H9 (cell line): ENCODE measurements at regions not wholly inside any gene's neighbourhood (a gene's known extent, or its start where the extent isn't known, plus 50 kb on each side); places are given as distances from the start of the nearest gene placed in this dataset.

ENCODE experiments used
- DNase-seq: peaks from one replicate; pipeline ENCODE4 v3.0.0-alpha.2; 2017
- H2AFZ ChIP-seq: one replicate; pipeline ENCODE4 v1.6.1; 2013; ENCODE audit warnings: mild to moderate bottlenecking, low read length, control low read depth, moderate library complexity
- H2AK5ac ChIP-seq: 2 replicates; pipeline ENCODE4 v1.6.1; 2013; ENCODE audit warnings: low read length, control low read depth, mixed read lengths; ENCODE audit not compliant: insufficient read length
- H2BK120ac ChIP-seq: one replicate; pipeline ENCODE4 v1.6.1; 2013; ENCODE audit warnings: low read depth, mild to moderate bottlenecking, low read length, control low read depth, inconsistent platforms; ENCODE audit not compliant: poor library complexity, severe bottlenecking
- H2BK12ac ChIP-seq: 2 replicates; pipeline ENCODE4 v1.6.1; 2013; ENCODE audit warnings: low read length, control low read depth, mixed read lengths, low read depth; ENCODE audit not compliant: insufficient read length
- H2BK15ac ChIP-seq: 2 replicates; pipeline ENCODE4 v1.6.1; 2013; ENCODE audit warnings: low read depth, low read length, control low read depth
- H2BK20ac ChIP-seq: one replicate; pipeline ENCODE4 v1.6.1; 2013; ENCODE audit warnings: low read depth, mild to moderate bottlenecking, low read length, control low read depth, inconsistent platforms; ENCODE audit not compliant: poor library complexity, severe bottlenecking
- H2BK5ac ChIP-seq: 2 replicates; pipeline ENCODE4 v1.6.1; 2013; ENCODE audit warnings: low read length, control low read depth, mixed read lengths; ENCODE audit not compliant: insufficient read length
- H3K14ac ChIP-seq: 2 replicates; pipeline ENCODE4 v1.6.1; 2013; ENCODE audit warnings: low read length, control low read depth; ENCODE audit not compliant: insufficient read depth
- H3K18ac ChIP-seq: 2 replicates; pipeline ENCODE4 v1.6.1; 2013; ENCODE audit warnings: low read depth, mild to moderate bottlenecking, mixed read lengths, low read length, control low read depth; ENCODE audit not compliant: insufficient read length
- H3K23ac ChIP-seq: 2 replicates; pipeline ENCODE4 v1.6.1; 2013; ENCODE audit warnings: low read length, control low read depth, mixed read lengths, low read depth; ENCODE audit not compliant: insufficient read length
- H3K23me2 ChIP-seq: 2 replicates; pipeline ENCODE4 v1.6.1; 2013; ENCODE audit warnings: low read depth, mild to moderate bottlenecking, mixed read lengths, low read length, control low read depth; ENCODE audit not compliant: insufficient read length, poor library complexity, severe bottlenecking
- H3K27ac ChIP-seq: 2 replicates; pipeline ENCODE4 v1.5.1; 2013; ENCODE audit warnings: low read length, control low read depth, mixed read lengths, low read depth; ENCODE audit not compliant: insufficient read length
- H3K27me3 ChIP-seq: 2 replicates; pipeline ENCODE4 v1.6.1; 2013; ENCODE audit warnings: low read length, control low read depth, inconsistent platforms; ENCODE audit not compliant: insufficient read depth
- H3K4ac ChIP-seq: 2 replicates; pipeline ENCODE4 v1.6.1; 2013; ENCODE audit warnings: low read depth, mild to moderate bottlenecking, control low read depth, inconsistent platforms, low read length, moderate library complexity
- H3K4me1 ChIP-seq: 2 replicates; pipeline ENCODE4 v1.6.1; 2013; ENCODE audit warnings: low read length, control low read depth, inconsistent platforms; ENCODE audit not compliant: insufficient read depth
- H3K4me2 ChIP-seq: 2 replicates; pipeline ENCODE4 v1.6.1; 2013; ENCODE audit warnings: low read length, control low read depth, mixed read lengths; ENCODE audit not compliant: insufficient read length, insufficient read depth
- H3K56ac ChIP-seq: 2 replicates; pipeline ENCODE4 v1.6.1; 2013; ENCODE audit warnings: low read depth, mild to moderate bottlenecking, mixed read lengths, low read length, control low read depth; ENCODE audit not compliant: insufficient read length
- H3K79me1 ChIP-seq: 2 replicates; pipeline ENCODE4 v1.6.1; 2013; ENCODE audit warnings: low read depth, mild to moderate bottlenecking, moderate library complexity, low read length, control low read depth, inconsistent platforms; ENCODE audit not compliant: insufficient read depth, poor library complexity, severe bottlenecking
- H3K79me2 ChIP-seq: 2 replicates; pipeline ENCODE4 v1.6.1; 2013; ENCODE audit warnings: low read length, control low read depth, inconsistent platforms; ENCODE audit not compliant: insufficient read depth
- H3K9ac ChIP-seq: 2 replicates; pipeline ENCODE4 v1.6.1; 2013; ENCODE audit warnings: low read length, control low read depth, mixed read lengths; ENCODE audit not compliant: insufficient read length; ENCODE audit errors: extremely low read depth
- H3K9me3 ChIP-seq: one replicate; pipeline ENCODE4 v1.6.1; 2013; ENCODE audit warnings: low read depth, low read length, inconsistent platforms; ENCODE audit not compliant: control insufficient read depth
- H3T11ph ChIP-seq: one replicate; pipeline ENCODE4 v1.6.1; 2013; ENCODE audit warnings: mild to moderate bottlenecking, low read length, control low read depth, inconsistent platforms
- H4K20me1 ChIP-seq: one replicate; pipeline ENCODE4 v1.6.1; 2013; ENCODE audit not compliant: control insufficient read depth, insufficient read length, insufficient read depth
- H4K5ac ChIP-seq: 2 replicates; pipeline ENCODE4 v1.6.1; 2013; ENCODE audit warnings: low read depth, mild to moderate bottlenecking, mixed read lengths, low read length, control low read depth; ENCODE audit not compliant: insufficient read length
- H4K8ac ChIP-seq: replicated peaks from 2 replicates; pipeline ENCODE4 v1.6.1; 2013; ENCODE audit warnings: low read length, control low read depth, mixed read lengths, low read depth; ENCODE audit not compliant: insufficient read length
- H4K91ac ChIP-seq: 2 replicates; pipeline ENCODE4 v1.6.1; 2013; ENCODE audit warnings: low read depth, mild to moderate bottlenecking, moderate library complexity, mixed read lengths, low read length, control low read depth; ENCODE audit not compliant: insufficient read length
- H3K27ac Mint-ChIP-seq, 3 experiments: 2 replicates in 2 of 3; 3 replicates in 1 of 3; pipeline ENCODE4 v1.8.0; 2020 to 2021; ENCODE audit warnings: mixed read lengths in 3 of 3, mild to moderate bottlenecking in 1 of 3, moderate library complexity in 1 of 3
- H3K27me3 Mint-ChIP-seq: 2 replicates; pipeline ENCODE4 v1.8.0; 2021; ENCODE audit warnings: low read depth, mild to moderate bottlenecking, moderate library complexity, mixed read lengths
- H3K36me3 Mint-ChIP-seq, 3 experiments: 2 replicates in 2 of 3; 3 replicates in 1 of 3; pipeline ENCODE4 v1.8.0; 2020 to 2021; ENCODE audit warnings: low read depth in 3 of 3, mixed read lengths in 3 of 3; ENCODE audit not compliant: insufficient read depth in 1 of 3
- H3K4me1 Mint-ChIP-seq, 2 experiments: 2 replicates each; pipeline ENCODE4 v1.8.0; 2020; ENCODE audit warnings: mixed read lengths in 2 of 2
- H3K4me3 Mint-ChIP-seq, 2 experiments: 2 replicates in 1 of 2; 3 replicates in 1 of 2; pipeline ENCODE4 v1.8.0; 2020 to 2021; ENCODE audit warnings: mild to moderate bottlenecking in 2 of 2, mixed read lengths in 2 of 2, moderate library complexity in 1 of 2
- H3K9me3 Mint-ChIP-seq, 2 experiments: 2 replicates in 1 of 2; 3 replicates in 1 of 2; pipeline ENCODE4 v1.8.0; 2020; ENCODE audit warnings: mild to moderate bottlenecking in 2 of 2, mixed read lengths in 2 of 2, moderate library complexity in 1 of 2
- WGBS: extraction: QIAGEN DNeasy Blood & Tissue Kit; methylation state at CpG from one replicate; pipeline ENCODE4 v1.1.7; 2013; ENCODE audit warnings: missing lambda C conversion rate, low lambda C conversion rate, mixed read lengths; ENCODE audit not compliant: insufficient read length; ENCODE audit errors: extremely low coverage; 5-methylcytosine and 5-hydroxymethylcytosine counted together
- TF ChIP-seq, protein P1 (sequence below): fragments of 200-600 bp; sonication (generic); conservative IDR thresholded peaks from 3 replicates; pipeline ENCODE4 v1.8.0; 2021; ENCODE audit warnings: antibody characterized with exemption, mild to moderate bottlenecking

DNA sequence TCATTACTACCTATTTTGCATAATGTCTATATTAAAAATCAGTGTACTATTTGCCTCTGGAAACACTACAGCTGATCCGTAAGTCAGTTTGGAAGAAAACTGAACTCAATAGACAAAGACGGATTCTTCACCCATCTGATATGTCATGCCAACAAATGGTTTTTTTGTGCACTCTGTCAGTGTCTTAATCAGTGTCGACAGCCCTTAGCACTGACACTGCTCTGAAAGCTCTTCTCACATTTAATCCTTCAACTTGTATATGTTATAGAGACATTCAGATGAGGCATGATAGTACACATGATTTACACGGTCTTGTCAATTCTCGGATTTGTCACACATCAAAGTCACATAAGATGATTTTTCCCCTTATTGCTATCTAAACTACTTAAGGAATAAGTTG is 347.5 kb upstream of the GALNT5 start:
- no peak overlapping the region for H2BK120ac ChIP-seq
- no peaks in the 10 kb centered on the region for H3K36me3 Mint-ChIP-seq
- TF ChIP-seq, protein P1, sequence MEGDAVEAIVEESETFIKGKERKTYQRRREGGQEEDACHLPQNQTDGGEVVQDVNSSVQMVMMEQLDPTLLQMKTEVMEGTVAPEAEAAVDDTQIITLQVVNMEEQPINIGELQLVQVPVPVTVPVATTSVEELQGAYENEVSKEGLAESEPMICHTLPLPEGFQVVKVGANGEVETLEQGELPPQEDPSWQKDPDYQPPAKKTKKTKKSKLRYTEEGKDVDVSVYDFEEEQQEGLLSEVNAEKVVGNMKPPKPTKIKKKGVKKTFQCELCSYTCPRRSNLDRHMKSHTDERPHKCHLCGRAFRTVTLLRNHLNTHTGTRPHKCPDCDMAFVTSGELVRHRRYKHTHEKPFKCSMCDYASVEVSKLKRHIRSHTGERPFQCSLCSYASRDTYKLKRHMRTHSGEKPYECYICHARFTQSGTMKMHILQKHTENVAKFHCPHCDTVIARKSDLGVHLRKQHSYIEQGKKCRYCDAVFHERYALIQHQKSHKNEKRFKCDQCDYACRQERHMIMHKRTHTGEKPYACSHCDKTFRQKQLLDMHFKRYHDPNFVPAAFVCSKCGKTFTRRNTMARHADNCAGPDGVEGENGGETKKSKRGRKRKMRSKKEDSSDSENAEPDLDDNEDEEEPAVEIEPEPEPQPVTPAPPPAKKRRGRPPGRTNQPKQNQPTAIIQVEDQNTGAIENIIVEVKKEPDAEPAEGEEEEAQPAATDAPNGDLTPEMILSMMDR: no peak
- H4K5ac ChIP-seq: no peak overlapping the region
- no peak overlapping the region for H2BK15ac ChIP-seq
- H3K4me1 ChIP-seq: no peaks in the 10 kb centered on the region
- H3K79me1 ChIP-seq: no peaks in the 10 kb centered on the region
- no peaks in the 10 kb centered on the region for H3K4me1 Mint-ChIP-seq
- H3T11ph ChIP-seq: no peak overlapping the region
- H4K8ac ChIP-seq: no peak overlapping the region
- no peaks in the 10 kb centered on the region for H3K27me3 Mint-ChIP-seq
- H3K9ac ChIP-seq: no peak overlapping the region
- no peaks in the 10 kb centered on the region for H4K20me1 ChIP-seq
- no peak overlapping the region for H2AK5ac ChIP-seq
- no peak overlapping the region for H2BK20ac ChIP-seq
- H3K9me3 Mint-ChIP-seq: no peaks in the 10 kb centered on the region
- H3K4me3 Mint-ChIP-seq: no peak overlapping the region
- no peaks in the 10 kb centered on the region for H3K9me3 ChIP-seq
- DNase-seq: no peak
- H4K91ac ChIP-seq: no peak overlapping the region
- no CpG with 5 or more reads among the region's 5 CpGs for WGBS
- H2BK12ac ChIP-seq: no peak overlapping the region
- H3K14ac ChIP-seq: no peak overlapping the region
- no peaks in the 10 kb centered on the region for H3K23me2 ChIP-seq
- H3K79me2 ChIP-seq: no peaks in the 10 kb centered on the region
- no peak overlapping the region for H3K4me2 ChIP-seq
- H2BK5ac ChIP-seq: no peak overlapping the region
- H3K27me3 ChIP-seq: no peaks in the 10 kb centered on the region
- no peak overlapping the region for H3K23ac ChIP-seq
- no peak overlapping the region for H3K18ac ChIP-seq
- H3K27ac ChIP-seq: no peak overlapping the region
- H2AFZ ChIP-seq: no peak overlapping the region
- no peak overlapping the region for H3K27ac Mint-ChIP-seq
- H3K56ac ChIP-seq: no peak overlapping the region
- H3K4ac ChIP-seq: no peak overlapping the region
